H9 (cell line): ENCODE measurements at regions not wholly inside any gene's neighbourhood (a gene's known extent, or its start where the extent isn't known, plus 50 kb on each side); places are given as distances from the start of the nearest gene placed in this dataset.

Source experiments
- DNase-seq: peaks from one replicate; pipeline ENCODE4 v3.0.0-alpha.2; 2017
- H2AFZ ChIP-seq: one replicate; pipeline ENCODE4 v1.6.1; 2013; ENCODE audit warnings: mild to moderate bottlenecking, low read length, control low read depth, moderate library complexity
- H2AK5ac ChIP-seq: 2 replicates; pipeline ENCODE4 v1.6.1; 2013; ENCODE audit warnings: low read length, control low read depth, mixed read lengths; ENCODE audit not compliant: insufficient read length
- H2BK120ac ChIP-seq: one replicate; pipeline ENCODE4 v1.6.1; 2013; ENCODE audit warnings: low read depth, mild to moderate bottlenecking, low read length, control low read depth, inconsistent platforms; ENCODE audit not compliant: poor library complexity, severe bottlenecking
- H2BK12ac ChIP-seq: 2 replicates; pipeline ENCODE4 v1.6.1; 2013; ENCODE audit warnings: low read length, control low read depth, mixed read lengths, low read depth; ENCODE audit not compliant: insufficient read length
- H2BK15ac ChIP-seq: 2 replicates; pipeline ENCODE4 v1.6.1; 2013; ENCODE audit warnings: low read depth, low read length, control low read depth
- H2BK20ac ChIP-seq: one replicate; pipeline ENCODE4 v1.6.1; 2013; ENCODE audit warnings: low read depth, mild to moderate bottlenecking, low read length, control low read depth, inconsistent platforms; ENCODE audit not compliant: poor library complexity, severe bottlenecking
- H2BK5ac ChIP-seq: 2 replicates; pipeline ENCODE4 v1.6.1; 2013; ENCODE audit warnings: low read length, control low read depth, mixed read lengths; ENCODE audit not compliant: insufficient read length
- H3K14ac ChIP-seq: 2 replicates; pipeline ENCODE4 v1.6.1; 2013; ENCODE audit warnings: low read length, control low read depth; ENCODE audit not compliant: insufficient read depth
- H3K18ac ChIP-seq: 2 replicates; pipeline ENCODE4 v1.6.1; 2013; ENCODE audit warnings: low read depth, mild to moderate bottlenecking, mixed read lengths, low read length, control low read depth; ENCODE audit not compliant: insufficient read length
- H3K23ac ChIP-seq: 2 replicates; pipeline ENCODE4 v1.6.1; 2013; ENCODE audit warnings: low read length, control low read depth, mixed read lengths, low read depth; ENCODE audit not compliant: insufficient read length
- H3K23me2 ChIP-seq: 2 replicates; pipeline ENCODE4 v1.6.1; 2013; ENCODE audit warnings: low read depth, mild to moderate bottlenecking, mixed read lengths, low read length, control low read depth; ENCODE audit not compliant: insufficient read length, poor library complexity, severe bottlenecking
- H3K27ac ChIP-seq: 2 replicates; pipeline ENCODE4 v1.5.1; 2013; ENCODE audit warnings: low read length, control low read depth, mixed read lengths, low read depth; ENCODE audit not compliant: insufficient read length
- H3K27me3 ChIP-seq: 2 replicates; pipeline ENCODE4 v1.6.1; 2013; ENCODE audit warnings: low read length, control low read depth, inconsistent platforms; ENCODE audit not compliant: insufficient read depth
- H3K4ac ChIP-seq: 2 replicates; pipeline ENCODE4 v1.6.1; 2013; ENCODE audit warnings: low read depth, mild to moderate bottlenecking, control low read depth, inconsistent platforms, low read length, moderate library complexity
- H3K4me1 ChIP-seq: 2 replicates; pipeline ENCODE4 v1.6.1; 2013; ENCODE audit warnings: low read length, control low read depth, inconsistent platforms; ENCODE audit not compliant: insufficient read depth
- H3K4me2 ChIP-seq: 2 replicates; pipeline ENCODE4 v1.6.1; 2013; ENCODE audit warnings: low read length, control low read depth, mixed read lengths; ENCODE audit not compliant: insufficient read length, insufficient read depth
- H3K56ac ChIP-seq: 2 replicates; pipeline ENCODE4 v1.6.1; 2013; ENCODE audit warnings: low read depth, mild to moderate bottlenecking, mixed read lengths, low read length, control low read depth; ENCODE audit not compliant: insufficient read length
- H3K79me1 ChIP-seq: 2 replicates; pipeline ENCODE4 v1.6.1; 2013; ENCODE audit warnings: low read depth, mild to moderate bottlenecking, moderate library complexity, low read length, control low read depth, inconsistent platforms; ENCODE audit not compliant: insufficient read depth, poor library complexity, severe bottlenecking
- H3K79me2 ChIP-seq: 2 replicates; pipeline ENCODE4 v1.6.1; 2013; ENCODE audit warnings: low read length, control low read depth, inconsistent platforms; ENCODE audit not compliant: insufficient read depth
- H3K9ac ChIP-seq: 2 replicates; pipeline ENCODE4 v1.6.1; 2013; ENCODE audit warnings: low read length, control low read depth, mixed read lengths; ENCODE audit not compliant: insufficient read length; ENCODE audit errors: extremely low read depth
- H3K9me3 ChIP-seq: one replicate; pipeline ENCODE4 v1.6.1; 2013; ENCODE audit warnings: low read depth, low read length, inconsistent platforms; ENCODE audit not compliant: control insufficient read depth
- H3T11ph ChIP-seq: one replicate; pipeline ENCODE4 v1.6.1; 2013; ENCODE audit warnings: mild to moderate bottlenecking, low read length, control low read depth, inconsistent platforms
- H4K20me1 ChIP-seq: one replicate; pipeline ENCODE4 v1.6.1; 2013; ENCODE audit not compliant: control insufficient read depth, insufficient read length, insufficient read depth
- H4K5ac ChIP-seq: 2 replicates; pipeline ENCODE4 v1.6.1; 2013; ENCODE audit warnings: low read depth, mild to moderate bottlenecking, mixed read lengths, low read length, control low read depth; ENCODE audit not compliant: insufficient read length
- H4K8ac ChIP-seq: replicated peaks from 2 replicates; pipeline ENCODE4 v1.6.1; 2013; ENCODE audit warnings: low read length, control low read depth, mixed read lengths, low read depth; ENCODE audit not compliant: insufficient read length
- H4K91ac ChIP-seq: 2 replicates; pipeline ENCODE4 v1.6.1; 2013; ENCODE audit warnings: low read depth, mild to moderate bottlenecking, moderate library complexity, mixed read lengths, low read length, control low read depth; ENCODE audit not compliant: insufficient read length
- H3K27ac Mint-ChIP-seq, 3 experiments: 2 replicates in 2 of 3; 3 replicates in 1 of 3; pipeline ENCODE4 v1.8.0; 2020 to 2021; ENCODE audit warnings: mixed read lengths in 3 of 3, mild to moderate bottlenecking in 1 of 3, moderate library complexity in 1 of 3
- H3K27me3 Mint-ChIP-seq: 2 replicates; pipeline ENCODE4 v1.8.0; 2021; ENCODE audit warnings: low read depth, mild to moderate bottlenecking, moderate library complexity, mixed read lengths
- H3K36me3 Mint-ChIP-seq, 3 experiments: 2 replicates in 2 of 3; 3 replicates in 1 of 3; pipeline ENCODE4 v1.8.0; 2020 to 2021; ENCODE audit warnings: low read depth in 3 of 3, mixed read lengths in 3 of 3; ENCODE audit not compliant: insufficient read depth in 1 of 3
- H3K4me1 Mint-ChIP-seq, 2 experiments: 2 replicates each; pipeline ENCODE4 v1.8.0; 2020; ENCODE audit warnings: mixed read lengths in 2 of 2
- H3K4me3 Mint-ChIP-seq, 2 experiments: 2 replicates in 1 of 2; 3 replicates in 1 of 2; pipeline ENCODE4 v1.8.0; 2020 to 2021; ENCODE audit warnings: mild to moderate bottlenecking in 2 of 2, mixed read lengths in 2 of 2, moderate library complexity in 1 of 2
- H3K9me3 Mint-ChIP-seq, 2 experiments: 2 replicates in 1 of 2; 3 replicates in 1 of 2; pipeline ENCODE4 v1.8.0; 2020; ENCODE audit warnings: mild to moderate bottlenecking in 2 of 2, mixed read lengths in 2 of 2, moderate library complexity in 1 of 2
- WGBS: extraction: QIAGEN DNeasy Blood & Tissue Kit; methylation state at CpG from one replicate; pipeline ENCODE4 v1.1.7; 2013; ENCODE audit warnings: missing lambda C conversion rate, low lambda C conversion rate, mixed read lengths; ENCODE audit not compliant: insufficient read length; ENCODE audit errors: extremely low coverage; 5-methylcytosine and 5-hydroxymethylcytosine counted together
- TF ChIP-seq, protein P1 (sequence below): fragments of 200-600 bp; sonication (generic); conservative IDR thresholded peaks from 3 replicates; pipeline ENCODE4 v1.8.0; 2021; ENCODE audit warnings: antibody characterized with exemption, mild to moderate bottlenecking

GRCh38 chr13:106403280-106403679 lies 132.2 kb downstream of the EFNB2 start:
- no peak overlapping the region for H2AFZ ChIP-seq
- no peaks in the 10 kb centered on the region for H3K27me3 ChIP-seq
- no peak overlapping the region for H2BK20ac ChIP-seq
- H3K23me2 ChIP-seq = no peaks in the 10 kb centered on the region
- no peak overlapping the region for H3K18ac ChIP-seq
- no peak overlapping the region for H3K4ac ChIP-seq
- no CpG with 5 or more reads among the region's 4 CpGs for whole genome bisulfite sequencing
- H3K4me1 ChIP-seq = peaks cover 4% of the 10 kb centered on the region; the same call in 1 of the 2 replicates
- no peak overlapping the region for H3K9ac ChIP-seq
- H4K20me1 ChIP-seq = no peaks in the 10 kb centered on the region
- H3K27ac ChIP-seq = no peak overlapping the region
- TF ChIP-seq, protein P1, sequence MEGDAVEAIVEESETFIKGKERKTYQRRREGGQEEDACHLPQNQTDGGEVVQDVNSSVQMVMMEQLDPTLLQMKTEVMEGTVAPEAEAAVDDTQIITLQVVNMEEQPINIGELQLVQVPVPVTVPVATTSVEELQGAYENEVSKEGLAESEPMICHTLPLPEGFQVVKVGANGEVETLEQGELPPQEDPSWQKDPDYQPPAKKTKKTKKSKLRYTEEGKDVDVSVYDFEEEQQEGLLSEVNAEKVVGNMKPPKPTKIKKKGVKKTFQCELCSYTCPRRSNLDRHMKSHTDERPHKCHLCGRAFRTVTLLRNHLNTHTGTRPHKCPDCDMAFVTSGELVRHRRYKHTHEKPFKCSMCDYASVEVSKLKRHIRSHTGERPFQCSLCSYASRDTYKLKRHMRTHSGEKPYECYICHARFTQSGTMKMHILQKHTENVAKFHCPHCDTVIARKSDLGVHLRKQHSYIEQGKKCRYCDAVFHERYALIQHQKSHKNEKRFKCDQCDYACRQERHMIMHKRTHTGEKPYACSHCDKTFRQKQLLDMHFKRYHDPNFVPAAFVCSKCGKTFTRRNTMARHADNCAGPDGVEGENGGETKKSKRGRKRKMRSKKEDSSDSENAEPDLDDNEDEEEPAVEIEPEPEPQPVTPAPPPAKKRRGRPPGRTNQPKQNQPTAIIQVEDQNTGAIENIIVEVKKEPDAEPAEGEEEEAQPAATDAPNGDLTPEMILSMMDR = no peak
- no peak overlapping the region for H3K23ac ChIP-seq
- H3K79me1 ChIP-seq = no peaks in the 10 kb centered on the region
- no peaks in the 10 kb centered on the region for H3K36me3 Mint-ChIP-seq
- H4K91ac ChIP-seq = no peak overlapping the region
- H4K5ac ChIP-seq = no peak overlapping the region
- peaks cover 24% of the 10 kb centered on the region in 2 experiments for H3K4me1 Mint-ChIP-seq
- H2BK15ac ChIP-seq = no peak overlapping the region
- no peak overlapping the region for H2AK5ac ChIP-seq
- H3K4me2 ChIP-seq = no peak overlapping the region
- no peak overlapping the region for H3K27ac Mint-ChIP-seq
- no peak overlapping the region for H3T11ph ChIP-seq
- no peak overlapping the region for H3K14ac ChIP-seq
- H3K9me3 Mint-ChIP-seq = no peaks in the 10 kb centered on the region
- no peak for DNase-seq
- H3K4me3 Mint-ChIP-seq = no peak overlapping the region
- H2BK5ac ChIP-seq = no peak overlapping the region
- no peak overlapping the region for H2BK120ac ChIP-seq
- no peaks in the 10 kb centered on the region for H3K79me2 ChIP-seq
- H3K9me3 ChIP-seq = no peaks in the 10 kb centered on the region
- H3K27me3 Mint-ChIP-seq = peaks cover 3% of the 10 kb centered on the region; the same call in 1 of the 2 replicates
- no peak overlapping the region for H2BK12ac ChIP-seq
- H4K8ac ChIP-seq = no peak overlapping the region
- H3K56ac ChIP-seq = no peak overlapping the region
